Activated naive CD8-positive, alpha-beta T cell treated with anti-CD3 and anti-CD28 coated beads, Interleukin-2, amount 50 U/mL, for 16 hours (primary cell): ENCODE measurements at regions not wholly inside any gene's neighbourhood (a gene's known extent, or its start where the extent isn't known, plus 50 kb on each side); places are given as distances from the start of the nearest gene placed in this dataset.
"Not testable (repeated sequence)": the region's sequence is repeated elsewhere in the genome, so short reads cannot be mapped to it uniquely, and the experiment has no call there.

Experiments
- DNase-seq: peaks from one replicate; pipeline ENCODE4 v3.0.0-alpha.2; 2020; ENCODE audit warnings: low read depth, low spot score

GRCh38 chr7:65062566-65062965 lies 56.1 kb upstream of the ERV3-1 start:
- not testable (repeated sequence) for DNase-seq

- not testable (repeated sequence) for DNase-seq
Measured at GRCh38 chr7:65059247-65059646, 52.8 kb upstream of the ERV3-1 start.
